ENCODE measurements at regions not wholly inside any gene's neighbourhood (a gene's known extent, or its start where the extent isn't known, plus 50 kb on each side); places are given as distances from the start of the nearest gene placed in this dataset.

DNA sequence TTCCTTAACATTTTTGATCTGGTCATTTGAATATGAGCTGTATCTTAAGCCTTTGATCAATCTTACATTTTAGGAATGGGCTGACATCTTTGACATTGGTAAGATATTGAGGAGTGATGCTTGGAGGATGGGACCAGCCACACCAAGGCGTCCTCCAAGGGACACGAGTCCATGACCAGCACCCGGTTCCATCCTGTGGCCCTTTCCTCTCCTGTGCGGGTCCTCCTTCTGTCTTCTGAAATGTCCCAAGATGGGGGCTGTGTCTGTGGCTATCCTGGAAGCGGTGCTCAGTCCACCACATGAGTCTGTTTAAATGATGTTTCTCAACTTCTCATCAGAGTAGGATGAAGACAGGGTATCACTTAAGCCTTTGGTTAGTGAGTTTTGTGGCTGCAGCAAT lies 67.3 kb upstream of the SHH start:
- Histone ChIP-seq H3K27me3 (ENCODE audit: control insufficient read depth, insufficient read depth, low read length) (no peaks in the 10 kb centered on the region), H3K27ac (ENCODE audit: low read depth in 2 of 2, low read length in 2 of 2) (no peak overlapping the region), H3K9me3 (ENCODE audit: control insufficient read depth in 2 of 3, insufficient read depth in 1 of 3, low read length in 3 of 3) (no peaks in the 10 kb centered on the region), H3K9ac (ENCODE audit: low read length in 3 of 3) (no peak overlapping the region), H3K36me3 (ENCODE audit: control insufficient read depth in 2 of 3, insufficient read depth in 3 of 3, low read length in 3 of 3) (no peaks in the 10 kb centered on the region), H3K4me3 (ENCODE audit: low read length in 3 of 3) (no peak overlapping the region), H3K4me1 (ENCODE audit: control insufficient read depth in 2 of 3, insufficient read depth in 2 of 3, low read depth in 1 of 3, low read length in 3 of 3) (no peaks in the 10 kb centered on the region)
- DNase-seq (no peak), FAIRE-seq (no peak)
- intact Hi-C loops (cut with DNase I) = no loop called here
- TF ChIP-seq, protein P1, sequence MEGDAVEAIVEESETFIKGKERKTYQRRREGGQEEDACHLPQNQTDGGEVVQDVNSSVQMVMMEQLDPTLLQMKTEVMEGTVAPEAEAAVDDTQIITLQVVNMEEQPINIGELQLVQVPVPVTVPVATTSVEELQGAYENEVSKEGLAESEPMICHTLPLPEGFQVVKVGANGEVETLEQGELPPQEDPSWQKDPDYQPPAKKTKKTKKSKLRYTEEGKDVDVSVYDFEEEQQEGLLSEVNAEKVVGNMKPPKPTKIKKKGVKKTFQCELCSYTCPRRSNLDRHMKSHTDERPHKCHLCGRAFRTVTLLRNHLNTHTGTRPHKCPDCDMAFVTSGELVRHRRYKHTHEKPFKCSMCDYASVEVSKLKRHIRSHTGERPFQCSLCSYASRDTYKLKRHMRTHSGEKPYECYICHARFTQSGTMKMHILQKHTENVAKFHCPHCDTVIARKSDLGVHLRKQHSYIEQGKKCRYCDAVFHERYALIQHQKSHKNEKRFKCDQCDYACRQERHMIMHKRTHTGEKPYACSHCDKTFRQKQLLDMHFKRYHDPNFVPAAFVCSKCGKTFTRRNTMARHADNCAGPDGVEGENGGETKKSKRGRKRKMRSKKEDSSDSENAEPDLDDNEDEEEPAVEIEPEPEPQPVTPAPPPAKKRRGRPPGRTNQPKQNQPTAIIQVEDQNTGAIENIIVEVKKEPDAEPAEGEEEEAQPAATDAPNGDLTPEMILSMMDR (IDR thresholded peaks at IDR 0.05; ENCODE audit: borderline replicate concordance, extremely low read depth, insufficient read depth) = no peak

DNA sequence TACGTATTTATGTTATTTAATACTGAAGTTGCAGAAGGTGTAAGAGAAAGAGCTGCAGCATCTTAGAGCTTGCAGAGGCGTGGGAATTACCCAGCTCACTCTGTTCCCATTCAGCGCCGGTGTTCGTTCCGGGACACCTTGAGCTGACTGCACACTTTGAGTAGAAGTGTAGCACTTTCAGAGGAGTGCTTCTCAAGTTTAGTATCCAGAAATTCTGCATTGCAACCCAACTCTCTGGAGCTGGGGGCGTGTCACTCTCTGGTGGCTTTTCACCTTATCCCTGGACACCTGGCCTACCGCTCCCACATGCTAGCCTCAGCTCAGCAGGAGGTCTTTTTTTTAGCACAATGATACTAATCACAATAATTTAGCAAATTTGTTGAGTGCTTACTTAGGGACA lies 66.4 kb upstream of the SHH start:
- Histone ChIP-seq H3K9me3 (ENCODE audit: control insufficient read depth in 2 of 3, insufficient read depth in 1 of 3, low read length in 3 of 3) (no peaks in the 10 kb centered on the region), H3K4me1 (ENCODE audit: control insufficient read depth in 2 of 3, insufficient read depth in 2 of 3, low read depth in 1 of 3, low read length in 3 of 3) (no peaks in the 10 kb centered on the region), H3K4me3 (ENCODE audit: low read length in 3 of 3) (no peak overlapping the region), H3K36me3 (ENCODE audit: control insufficient read depth in 2 of 3, insufficient read depth in 3 of 3, low read length in 3 of 3) (no peaks in the 10 kb centered on the region), H3K27ac (ENCODE audit: low read depth in 2 of 2, low read length in 2 of 2) (no peak overlapping the region), H3K9ac (ENCODE audit: low read length in 3 of 3) (no peak overlapping the region), H3K27me3 (ENCODE audit: control insufficient read depth, insufficient read depth, low read length) (no peaks in the 10 kb centered on the region)
- DNase-seq (no peak), FAIRE-seq (no peak)
- intact Hi-C loops (cut with DNase I) = no loop called here
- TF ChIP-seq, protein P1 (IDR thresholded peaks at IDR 0.05; ENCODE audit: borderline replicate concordance, extremely low read depth, insufficient read depth) = no peak

DNA sequence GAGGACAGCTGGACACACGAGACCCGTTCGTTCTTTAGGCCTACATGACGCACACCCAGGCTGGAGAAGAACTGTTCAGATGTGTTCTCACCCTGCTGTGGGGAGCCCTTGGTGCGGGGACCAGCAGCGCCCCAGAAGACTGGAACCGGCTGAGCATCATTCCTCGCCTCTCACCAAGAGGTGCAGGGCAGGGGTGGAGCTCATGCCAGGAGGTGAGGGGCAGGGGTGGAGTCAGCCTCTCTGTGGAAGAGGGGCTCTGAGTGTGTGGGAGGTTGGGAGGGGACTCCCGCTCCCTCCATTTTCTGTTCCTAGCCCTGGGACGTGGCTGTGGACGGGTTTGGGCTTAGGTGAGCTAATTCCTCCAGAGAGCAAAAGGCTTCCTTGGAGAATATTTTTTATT lies 66.0 kb upstream of the SHH start:
- intact Hi-C loops (cut with DNase I) = no loop called here
- TF ChIP-seq, protein P1 (IDR thresholded peaks at IDR 0.05; ENCODE audit: borderline replicate concordance, extremely low read depth, insufficient read depth) = no peak
- DNase-seq (no peak), FAIRE-seq (no peak)
- no peaks in the 10 kb centered on the region for H3K36me3 ChIP-seq (ENCODE audit: control insufficient read depth in 2 of 3, insufficient read depth in 3 of 3, low read length in 3 of 3)
- no peak overlapping the region for H3K27ac ChIP-seq (ENCODE audit: low read depth in 2 of 2, low read length in 2 of 2)
- no peak overlapping the region for H3K9ac ChIP-seq (ENCODE audit: low read length in 3 of 3)
- H3K9me3 ChIP-seq (ENCODE audit: control insufficient read depth in 2 of 3, insufficient read depth in 1 of 3, low read length in 3 of 3) = no peaks in the 10 kb centered on the region
- H3K4me1 ChIP-seq (ENCODE audit: control insufficient read depth in 2 of 3, insufficient read depth in 2 of 3, low read depth in 1 of 3, low read length in 3 of 3) = no peaks in the 10 kb centered on the region
- no peaks in the 10 kb centered on the region for H3K27me3 ChIP-seq (ENCODE audit: control insufficient read depth, insufficient read depth, low read length)
- no peak overlapping the region for H3K4me3 ChIP-seq (ENCODE audit: low read length in 3 of 3)

DNA sequence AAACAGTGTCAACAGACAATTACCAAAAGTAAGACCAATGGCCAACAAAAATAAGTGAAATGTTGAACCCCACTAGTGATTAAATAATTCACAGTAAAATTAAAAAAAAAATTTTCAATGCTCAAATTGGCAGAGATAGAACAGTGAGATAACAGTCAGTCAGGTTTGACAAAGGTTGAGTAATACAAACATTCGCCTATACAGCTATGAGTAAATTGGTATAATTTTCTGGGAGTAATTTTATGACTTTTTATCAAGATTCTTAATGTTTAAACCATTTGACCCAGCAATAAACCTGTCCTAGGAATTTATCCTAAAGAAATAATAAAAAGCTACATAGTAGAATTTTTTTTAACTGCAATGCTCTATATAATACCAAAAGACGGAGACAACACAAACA lies 64.9 kb upstream of the SHH start:
- FAIRE-seq (no peak), DNase-seq (no peak)
- H3K27me3 ChIP-seq (ENCODE audit: control insufficient read depth, insufficient read depth, low read length) = no peaks in the 10 kb centered on the region
- no peak overlapping the region for H3K4me3 ChIP-seq (ENCODE audit: low read length in 3 of 3)
- TF ChIP-seq, protein P1 (IDR thresholded peaks at IDR 0.05; ENCODE audit: borderline replicate concordance, extremely low read depth, insufficient read depth) = no peak
- H3K9me3 ChIP-seq (ENCODE audit: control insufficient read depth in 2 of 3, insufficient read depth in 1 of 3, low read length in 3 of 3) = no peaks in the 10 kb centered on the region
- H3K9ac ChIP-seq (ENCODE audit: low read length in 3 of 3) = no peak overlapping the region
- H3K4me1 ChIP-seq (ENCODE audit: control insufficient read depth in 2 of 3, insufficient read depth in 2 of 3, low read depth in 1 of 3, low read length in 3 of 3) = no peaks in the 10 kb centered on the region
- intact Hi-C loops (cut with DNase I) = no loop called here
- H3K27ac ChIP-seq (ENCODE audit: low read depth in 2 of 2, low read length in 2 of 2) = no peak overlapping the region
- H3K36me3 ChIP-seq (ENCODE audit: control insufficient read depth in 2 of 3, insufficient read depth in 3 of 3, low read length in 3 of 3) = no peaks in the 10 kb centered on the region

Data from kidney (tissue), 13 donors.